ENCODE measurements at regions not wholly inside any gene's neighbourhood (a gene's known extent, or its start where the extent isn't known, plus 50 kb on each side); places are given as distances from the start of the nearest gene placed in this dataset.

DNA sequence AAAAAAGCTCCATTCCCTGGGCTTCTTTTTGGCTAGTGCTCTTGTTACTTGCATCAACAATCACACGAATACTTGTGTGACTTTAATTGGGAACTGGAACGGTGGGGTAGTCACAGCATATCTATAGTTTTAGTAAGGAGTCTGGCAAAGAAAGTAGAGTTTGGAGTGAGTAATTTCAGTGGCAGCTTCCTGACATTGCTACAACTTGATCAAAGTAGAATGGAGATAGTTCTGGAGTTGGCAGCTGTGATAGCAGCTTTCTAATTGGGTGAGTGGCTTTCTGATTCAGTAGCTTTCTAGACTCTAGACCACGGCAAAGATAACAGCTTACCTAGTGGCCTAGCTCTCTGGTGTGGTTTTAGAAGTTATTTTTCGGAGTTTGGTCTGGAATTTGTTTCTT lies 475.0 kb downstream of the TUSC7 start:
- TF ChIP-seq EZH2phosphoT487 (IDR thresholded peaks at IDR 0.05; ENCODE audit: low read length) (no peak), EZH2 (optimal IDR thresholded peaks at IDR 0.05; ENCODE audit: low read depth, low read length) (no peak)
- TF ChIP-seq, protein P1, sequence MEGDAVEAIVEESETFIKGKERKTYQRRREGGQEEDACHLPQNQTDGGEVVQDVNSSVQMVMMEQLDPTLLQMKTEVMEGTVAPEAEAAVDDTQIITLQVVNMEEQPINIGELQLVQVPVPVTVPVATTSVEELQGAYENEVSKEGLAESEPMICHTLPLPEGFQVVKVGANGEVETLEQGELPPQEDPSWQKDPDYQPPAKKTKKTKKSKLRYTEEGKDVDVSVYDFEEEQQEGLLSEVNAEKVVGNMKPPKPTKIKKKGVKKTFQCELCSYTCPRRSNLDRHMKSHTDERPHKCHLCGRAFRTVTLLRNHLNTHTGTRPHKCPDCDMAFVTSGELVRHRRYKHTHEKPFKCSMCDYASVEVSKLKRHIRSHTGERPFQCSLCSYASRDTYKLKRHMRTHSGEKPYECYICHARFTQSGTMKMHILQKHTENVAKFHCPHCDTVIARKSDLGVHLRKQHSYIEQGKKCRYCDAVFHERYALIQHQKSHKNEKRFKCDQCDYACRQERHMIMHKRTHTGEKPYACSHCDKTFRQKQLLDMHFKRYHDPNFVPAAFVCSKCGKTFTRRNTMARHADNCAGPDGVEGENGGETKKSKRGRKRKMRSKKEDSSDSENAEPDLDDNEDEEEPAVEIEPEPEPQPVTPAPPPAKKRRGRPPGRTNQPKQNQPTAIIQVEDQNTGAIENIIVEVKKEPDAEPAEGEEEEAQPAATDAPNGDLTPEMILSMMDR (IDR thresholded peaks at IDR 0.05; ENCODE audit: low read length): no peak
- no peaks in the 10 kb centered on the region for H3K27me3 ChIP-seq (replicated peaks; ENCODE audit: insufficient read depth, low read length)
- no peak for DNase-seq

GRCh38 chr3:117191245-117191644 lies 481.7 kb downstream of the TUSC7 start:
- H3K4me3 ChIP-seq (ENCODE audit: low read length): no peak overlapping the region
- no peaks in the 10 kb centered on the region for H3K9me2 ChIP-seq (replicated peaks; ENCODE audit: insufficient read depth, low read length)
- H3K9ac ChIP-seq (ENCODE audit: low read length): no peak overlapping the region
- no peaks in the 10 kb centered on the region for H3F3A ChIP-seq (ENCODE audit: insufficient read depth, low read length)
- H3K4me2 ChIP-seq (ENCODE audit: low read depth, low read length): no peak overlapping the region
- DNase-seq: no peak
- H4K20me1 ChIP-seq (ENCODE audit: insufficient read depth, low read length): no peaks in the 10 kb centered on the region
- no peak overlapping the region for H3K27ac ChIP-seq (ENCODE audit: low read length)
- H3K36me3 ChIP-seq (replicated peaks; ENCODE audit: insufficient read depth, low read length): no peaks in the 10 kb centered on the region
- TF ChIP-seq EZH2phosphoT487 (IDR thresholded peaks at IDR 0.05; ENCODE audit: low read length): no peak
- TF ChIP-seq EZH2 (optimal IDR thresholded peaks at IDR 0.05; ENCODE audit: low read depth, low read length): no peak
- H3K4me1 ChIP-seq (ENCODE audit: low read length): no peaks in the 10 kb centered on the region
- H3K27me3 ChIP-seq (replicated peaks; ENCODE audit: insufficient read depth, low read length): no peaks in the 10 kb centered on the region
- H3K79me2 ChIP-seq (ENCODE audit: low read length): no peaks in the 10 kb centered on the region
- no peaks in the 10 kb centered on the region for H3K9me3 ChIP-seq (replicated peaks; ENCODE audit: insufficient read depth, low read length)
- H2AFZ ChIP-seq (ENCODE audit: low read length): no peak overlapping the region

More for the DNA sequence above, 475.0 kb downstream of the TUSC7 start:
- Histone ChIP-seq H3K4me1 (ENCODE audit: low read length) (no peaks in the 10 kb centered on the region), H3K9me2 (replicated peaks; ENCODE audit: insufficient read depth, low read length) (no peaks in the 10 kb centered on the region), H3K4me2 (ENCODE audit: low read depth, low read length) (no peak overlapping the region), H3F3A (ENCODE audit: insufficient read depth, low read length) (no peaks in the 10 kb centered on the region), H3K9ac (ENCODE audit: low read length) (no peak overlapping the region), H4K20me1 (ENCODE audit: insufficient read depth, low read length) (no peaks in the 10 kb centered on the region), H3K9me3 (replicated peaks; ENCODE audit: insufficient read depth, low read length) (no peaks in the 10 kb centered on the region), H3K79me2 (ENCODE audit: low read length) (no peaks in the 10 kb centered on the region), H2AFZ (ENCODE audit: low read length) (no peak overlapping the region), H3K36me3 (replicated peaks; ENCODE audit: insufficient read depth, low read length) (no peaks in the 10 kb centered on the region), H3K27ac (ENCODE audit: low read length) (no peak overlapping the region), H3K4me3 (ENCODE audit: low read length) (no peak overlapping the region)

- no peak overlapping the region for H3K9ac ChIP-seq (ENCODE audit: low read length)
- no peak for DNase-seq
- H3K36me3 ChIP-seq (replicated peaks; ENCODE audit: insufficient read depth, low read length): no peaks in the 10 kb centered on the region
- no peaks in the 10 kb centered on the region for H4K20me1 ChIP-seq (ENCODE audit: insufficient read depth, low read length)
- H3K9me3 ChIP-seq (replicated peaks; ENCODE audit: insufficient read depth, low read length): no peaks in the 10 kb centered on the region
- H3K9me2 ChIP-seq (replicated peaks; ENCODE audit: insufficient read depth, low read length): no peaks in the 10 kb centered on the region
- no peak overlapping the region for H3K4me3 ChIP-seq (ENCODE audit: low read length)
- H3K27me3 ChIP-seq (replicated peaks; ENCODE audit: insufficient read depth, low read length): no peaks in the 10 kb centered on the region
- no peaks in the 10 kb centered on the region for H3K4me1 ChIP-seq (ENCODE audit: low read length)
- H3F3A ChIP-seq (ENCODE audit: insufficient read depth, low read length): no peaks in the 10 kb centered on the region
- no peak overlapping the region for H2AFZ ChIP-seq (ENCODE audit: low read length)
- no peaks in the 10 kb centered on the region for H3K79me2 ChIP-seq (ENCODE audit: low read length)
- no peak overlapping the region for H3K4me2 ChIP-seq (ENCODE audit: low read depth, low read length)
- H3K27ac ChIP-seq (ENCODE audit: low read length): no peak overlapping the region
- TF ChIP-seq, protein P1 (IDR thresholded peaks at IDR 0.05; ENCODE audit: low read length): no peak
- TF ChIP-seq EZH2phosphoT487 (IDR thresholded peaks at IDR 0.05; ENCODE audit: low read length): no peak
Measured at GRCh38 chr3:117192888-117193287, 483.3 kb downstream of the TUSC7 start.

GRCh38 chr3:117193390-117193789 lies 483.8 kb downstream of the TUSC7 start:
- Histone ChIP-seq H3K36me3 (replicated peaks; ENCODE audit: insufficient read depth, low read length) (no peaks in the 10 kb centered on the region), H3K79me2 (ENCODE audit: low read length) (no peaks in the 10 kb centered on the region), H3K9me3 (replicated peaks; ENCODE audit: insufficient read depth, low read length) (no peaks in the 10 kb centered on the region), H3K4me3 (ENCODE audit: low read length) (no peak overlapping the region), H3K4me1 (ENCODE audit: low read length) (no peaks in the 10 kb centered on the region), H4K20me1 (ENCODE audit: insufficient read depth, low read length) (no peaks in the 10 kb centered on the region), H3K27ac (ENCODE audit: low read length) (no peak overlapping the region), H3K9ac (ENCODE audit: low read length) (no peak overlapping the region), H3K27me3 (replicated peaks; ENCODE audit: insufficient read depth, low read length) (no peaks in the 10 kb centered on the region), H3F3A (ENCODE audit: insufficient read depth, low read length) (no peaks in the 10 kb centered on the region), H2AFZ (ENCODE audit: low read length) (no peak overlapping the region), H3K9me2 (replicated peaks; ENCODE audit: insufficient read depth, low read length) (no peaks in the 10 kb centered on the region), H3K4me2 (ENCODE audit: low read depth, low read length) (no peak overlapping the region)
- TF ChIP-seq EZH2 (optimal IDR thresholded peaks at IDR 0.05; ENCODE audit: low read depth, low read length): no peak
- no peak for DNase-seq

All from MM.1S (cell line).